Omental fat pad (tissue), 3 donors: ENCODE measurements at regions not wholly inside any gene's neighbourhood (a gene's known extent, or its start where the extent isn't known, plus 50 kb on each side); places are given as distances from the start of the nearest gene placed in this dataset.

Source experiments
- ATAC-seq: fragments of 150-250 bp; one replicate; pipeline ENCODE4 v1.9.1; 2016; ENCODE audit warnings: mild to moderate bottlenecking, moderate library complexity; ENCODE audit not compliant: low FRiP score
- DNase-seq: peaks from one replicate; pipeline ENCODE4 v3.0.0-alpha.2; 2019; ENCODE audit warnings: low spot score
- CTCF ChIP-seq, 3 donors: fragments of 450-650 bp; IDR thresholded peaks; one replicate each; pipeline ENCODE4 v1.5.1; 2016 to 2017; ENCODE audit warnings: antibody characterized with exemption in 3 of 3, mild to moderate bottlenecking in 3 of 3, moderate library complexity in 2 of 3

GRCh38 chr21:43322311-43322710, 104.6 kb downstream of the SIK1 start:
- ATAC-seq: no peak
- no peak for TF ChIP-seq CTCF (IDR thresholded peaks at IDR 0.05)

GRCh38 chr21:43321611-43322010, 105.3 kb downstream of the SIK1 start:
- no peak for TF ChIP-seq CTCF (IDR thresholded peaks at IDR 0.05)
- ATAC-seq: no peak

More at GRCh38 chr21:43322311-43322710, 104.6 kb downstream of the SIK1 start:
- DNase-seq: no peak

GRCh38 chr21:43321111-43321510, 105.8 kb downstream of the SIK1 start:
- DNase-seq (no peak), ATAC-seq (no peak)
- TF ChIP-seq CTCF (IDR thresholded peaks at IDR 0.05): no peak

More at GRCh38 chr21:43321611-43322010, 105.3 kb downstream of the SIK1 start:
- DNase-seq: no peak

GRCh38 chr21:43320526-43320925, 106.4 kb downstream of the SIK1 start:
- TF ChIP-seq CTCF (IDR thresholded peaks at IDR 0.05): no peak
- ATAC-seq: no peak
- no peak for DNase-seq

- TF ChIP-seq CTCF (IDR thresholded peaks at IDR 0.05): no peak
- ATAC-seq (no peak), DNase-seq (no peak)
Observed at GRCh38 chr21:43318841-43319781, 107.8 kb downstream of the SIK1 start.

GRCh38 chr21:43318368-43318767, 108.6 kb downstream of the SIK1 start:
- TF ChIP-seq CTCF (IDR thresholded peaks at IDR 0.05): no peak
- no peak for DNase-seq
- ATAC-seq: no peak

- ATAC-seq (no peak), DNase-seq (no peak)
Observed at GRCh38 chr21:43317959-43318358, 109.0 kb downstream of the SIK1 start.

More at GRCh38 chr21:43317959-43318358, 109.0 kb downstream of the SIK1 start:
- TF ChIP-seq CTCF (IDR thresholded peaks at IDR 0.05): no peak
